K562 (cell line): ENCODE measurements at regions not wholly inside any gene's neighbourhood (a gene's known extent, or its start where the extent isn't known, plus 50 kb on each side); places are given as distances from the start of the nearest gene placed in this dataset.

Experiments
- ATAC-seq: fragments of 200-7000 bp; cut with Tn5 transposase; 3 replicates; pipeline ENCODE4 v1.9.1; 2020; ENCODE audit warnings: moderate library complexity
- BruUV-seq: library from RNA; stranded (reverse); fragments of 400-500 nt; replicated peaks from 2 replicates; lab custom pipeline; 2021; lab: Mats Ljungman, UMichigan
- CTCF ChIA-PET: fragments of 300-600 bp; formaldehyde crosslinking; extraction: SDS; loops from one replicate; lab custom pipeline; 2021; ENCODE audit warnings: low intra/inter-chr PET ratio; lab: Yijun Ruan, JAX
- POLR2A ChIA-PET: fragments of 300-600, 350-650 bp; sonication (Branson Sonifier 250); formaldehyde crosslinking; extraction: SDS; loops from one replicate; lab custom pipeline; 2021; ENCODE audit warnings: antibody characterized with exemption, inconsistent platforms; lab: Yijun Ruan, JAX
- DNase-seq, 4 experiments: peaks; one replicate each; pipeline versions ENCODE4 v3.0.0 to v3.0.0-alpha.2; 2011 to 2018; ENCODE audit warnings: low spot score in 3 of 4, mixed read lengths in 3 of 4; ENCODE audit errors: extremely low read depth in 1 of 4
- FAIRE-seq: peaks from 2 replicates; lab custom pipeline; 2011; peaks lifted over from hg19 to GRCh38; lab: Jason Lieb, UNC
- H2AFZ ChIP-seq: 2 replicates; pipeline ENCODE4 v1.6.0; 2011; ENCODE audit warnings: low read depth, low read length, control low read depth, inconsistent platforms
- H3K27ac ChIP-seq: fragments of 200-600 bp; 3 replicates; pipeline ENCODE4 v1.8.0; 2011; ENCODE audit warnings: low read depth, mild to moderate bottlenecking, control low read depth, inconsistent platforms, low read length, moderate library complexity, mixed read lengths; ENCODE audit errors: extremely low read depth
- H3K27me3 ChIP-seq, 2 experiments: fragments of 300-600 bp in 1 of 2; 2 replicates in 1 of 2; 3 replicates in 1 of 2; pipeline versions ENCODE4 v1.6.0 to v1.8.0; 2011; ENCODE audit warnings: inconsistent platforms in 2 of 2, low read length in 2 of 2, mild to moderate bottlenecking in 1 of 2, mixed read lengths in 1 of 2, moderate library complexity in 1 of 2; ENCODE audit not compliant: control insufficient read depth in 2 of 2, insufficient read depth in 2 of 2
- H3K36me3 ChIP-seq: fragments of 300-600 bp; 3 replicates; pipeline ENCODE4 v1.8.0; 2011; ENCODE audit warnings: mild to moderate bottlenecking, low read length, inconsistent platforms; ENCODE audit not compliant: control insufficient read depth, insufficient read depth
- H3K4me1 ChIP-seq, 2 experiments: fragments of 200-600 bp in 1 of 2; replicated peaks in 1 of 2; 2 replicates in 1 of 2; 3 replicates in 1 of 2; pipeline versions ENCODE4 v1.5.1 to v1.8.0; 2011; ENCODE audit warnings: inconsistent platforms in 2 of 2, low read length in 2 of 2, mild to moderate bottlenecking in 1 of 2, mixed read lengths in 1 of 2, moderate library complexity in 1 of 2; ENCODE audit not compliant: control insufficient read depth in 2 of 2, insufficient read depth in 2 of 2
- H3K4me2 ChIP-seq: 2 replicates; pipeline ENCODE4 v1.6.1; 2011; ENCODE audit warnings: low read length, control low read depth, inconsistent platforms, mixed read lengths; ENCODE audit not compliant: insufficient read depth
- H3K4me3 ChIP-seq: fragments of 200-600 bp; sonication (generic), shearing (Covaris generic); 2 replicates; pipeline ENCODE4 v1.5.1; 2016; ENCODE audit warnings: control low read depth, inconsistent platforms
- H3K79me2 ChIP-seq: fragments of 200-600 bp; 3 replicates; pipeline ENCODE4 v1.8.0; 2011; ENCODE audit warnings: low read length, inconsistent platforms; ENCODE audit not compliant: control insufficient read depth, insufficient read depth
- H3K9ac ChIP-seq, 2 experiments: 2 replicates each; pipeline versions ENCODE4 v1.6.0 to v1.6.1; 2011; ENCODE audit warnings: low read depth in 2 of 2, low read length in 2 of 2, control low read depth in 1 of 2, inconsistent platforms in 1 of 2, mild to moderate bottlenecking in 1 of 2, mixed read lengths in 1 of 2; ENCODE audit not compliant: insufficient read depth in 1 of 2
- H3K9me1 ChIP-seq: one replicate; pipeline ENCODE4 v1.6.0; 2011; ENCODE audit warnings: inconsistent platforms, mild to moderate bottlenecking, low read length, moderate library complexity; ENCODE audit not compliant: control insufficient read depth, insufficient read depth
- H3K9me3 ChIP-seq: replicated peaks from 2 replicates; pipeline ENCODE4 v1.5.1; 2011; ENCODE audit warnings: low read depth, low read length, inconsistent platforms; ENCODE audit not compliant: control insufficient read depth, insufficient read depth
- H4K20me1 ChIP-seq: replicated peaks from 2 replicates; pipeline ENCODE4 v1.6.1; 2011; ENCODE audit warnings: low read length, inconsistent platforms, mixed read lengths; ENCODE audit not compliant: control insufficient read depth, insufficient read depth
- CAMTA2 ChIP-seq: fragments of 250-450 bp; sonication (Bioruptor Pico); conservative IDR thresholded peaks from 2 replicates; pipeline ENCODE4 v1.5.1; 2022
- CSDE1 ChIP-seq, 2 experiments: fragments of 450-650 bp; IDR thresholded peaks; 2 replicates each; pipeline ENCODE4 v1.6.1; 2016; ENCODE audit warnings: mild to moderate bottlenecking in 1 of 2
- EZH2 ChIP-seq: IDR thresholded peaks from 2 replicates; pipeline ENCODE4 v1.6.1; 2012; ENCODE audit warnings: low read depth, mild to moderate bottlenecking, inconsistent platforms, low read length, borderline replicate concordance
- FOXJ2 ChIP-seq: fragments of 200-800 bp; sonication (Bioruptor generic); IDR thresholded peaks from 2 replicates; pipeline ENCODE4 v1.6.1; 2016; ENCODE audit warnings: missing genetic modification characterization, missing compliant biosample characterization
- GABPA ChIP-seq: fragments of 200-800 bp; sonication (Bioruptor generic); conservative IDR thresholded peaks from 2 replicates; pipeline ENCODE4 v1.6.1; 2016; ENCODE audit warnings: low read depth, missing genetic modification characterization, missing compliant biosample characterization
- ID3 ChIP-seq, 2 experiments: fragments of 250-450 bp in 1 of 2; fragments of 450-650 bp in 1 of 2; sonication (Bioruptor Pico) in 1 of 2; IDR thresholded peaks; 2 replicates each; pipeline versions ENCODE4 v1.6.1 to v1.8.0; 2016 to 2021; ENCODE audit warnings: mild to moderate bottlenecking in 2 of 2, moderate library complexity in 2 of 2, missing compliant biosample characterization in 1 of 2, missing genetic modification characterization in 1 of 2
- JUN ChIP-seq, 2 experiments: sonication (generic) in 1 of 2; formaldehyde crosslinking in 1 of 2; IDR thresholded peaks; 2 replicates each; pipeline versions ENCODE4 v1.6.1 to v1.8.0; 2012 to 2022; ENCODE audit warnings: borderline replicate concordance in 2 of 2, mild to moderate bottlenecking in 2 of 2, improper control_type of control experiment in 1 of 2, low read depth in 1 of 2, low read length in 1 of 2, missing genetic modification reagents in 1 of 2
- PBX2 ChIP-seq, 2 experiments: IDR thresholded peaks in 1 of 2; conservative IDR thresholded peaks in 1 of 2; 2 replicates each; pipeline ENCODE4 v1.6.1; 2016; ENCODE audit warnings: low read depth in 2 of 2, mild to moderate bottlenecking in 1 of 2, missing compliant biosample characterization in 1 of 2, missing genetic modification characterization in 1 of 2, moderate library complexity in 1 of 2
- RBFOX2 ChIP-seq: fragments of 200-400 bp; formaldehyde crosslinking; IDR thresholded peaks from 2 replicates; pipeline ENCODE4 v1.6.1; 2017; ENCODE audit warnings: low read depth, mild to moderate bottlenecking, low read length, moderate library complexity
- RNF2 ChIP-seq: sonication (generic); IDR thresholded peaks from 2 replicates; pipeline ENCODE4 v1.6.1; 2016
- SMARCA4 ChIP-seq: fragments of 450-650 bp; IDR thresholded peaks from 2 replicates; pipeline ENCODE4 v1.6.1; 2016
- SPI1 ChIP-seq: IDR thresholded peaks from 2 replicates; pipeline ENCODE4 v1.6.1; 2011; ENCODE audit warnings: low read depth, low read length, control low read depth, borderline replicate concordance
- VEZF1 ChIP-seq: fragments of 200-800 bp; sonication (Bioruptor generic); IDR thresholded peaks from 2 replicates; pipeline ENCODE4 v1.6.1; 2017; ENCODE audit warnings: missing genetic modification characterization, missing compliant biosample characterization
- ZNF398 ChIP-seq: fragments of 250-450 bp; sonication (Bioruptor Pico); IDR thresholded peaks from 2 replicates; pipeline ENCODE4 v1.8.0; 2021; ENCODE audit warnings: moderate library complexity, mild to moderate bottlenecking, inconsistent platforms
- WGBS: fragments of 100-300 bp; shearing (Covaris generic); methylation state at CpG from one replicate; pipeline ENCODE4 v1.1.6; 2016; ENCODE audit warnings: low coverage, mixed read lengths; ENCODE audit not compliant: insufficient coverage; ENCODE audit errors: missing lambda C conversion rate; 5-methylcytosine and 5-hydroxymethylcytosine counted together
- in situ Hi-C: fragments of 300-500 bp; cut with MboI; formaldehyde crosslinking; loops from 4 replicates; pipeline ENCODE4 v1.15.0; 2018; ENCODE audit warnings: inconsistent platforms, mixed read lengths
- intact Hi-C: fragments of 100-400 bp; cut with micrococcal nuclease; formaldehyde crosslinking; loops from 2 replicates; pipeline ENCODE4 v1.14.2; 2022

GRCh38 chr7:152987656-152988055, 228.1 kb downstream of the ACTR3B start (continued):
- TF ChIP-seq RBFOX2 (no peak), RNF2 (no peak), CAMTA2 (CRISPR knock-in tag) (no peak), ID3 (CRISPR knock-in tag; IDR thresholded peaks at IDR 0.05) (no peak), ID3 (tag; IDR thresholded peaks at IDR 0.05) (no peak), SMARCA4 (no peak), CSDE1 (IDR thresholded peaks at IDR 0.05) (no peak), ZNF398 (no peak), JUN (IDR thresholded peaks at IDR 0.05; ENCODE audit: borderline replicate concordance, low read depth, low read length) (no peak), JUN (CRISPR knock-in tag; IDR thresholded peaks at IDR 0.05; ENCODE audit: borderline replicate concordance) (no peak)
- TF ChIP-seq, all 486 proteins: peak for 6

- Histone ChIP-seq H3K9me3 (no peaks in the 10 kb centered on the region), H3K36me3 (no peaks in the 10 kb centered on the region), H2AFZ (0 out of 2 replicates have a peak overlapping the region, but pooled peaks have one; percentile 9), H3K9ac (no peak overlapping the region), H3K27ac (no peak overlapping the region), H3K27me3 (0 out of 5 replicates have a peak, but pooled peaks cover 0 to 4% of the 10 kb centered on the region in 2 experiments), H3K4me3 (no peak overlapping the region), H3K4me1 (no peaks in the 10 kb centered on the region), H3K4me2 (no peak overlapping the region), H4K20me1 (no peaks in the 10 kb centered on the region), H3K79me2 (no peaks in the 10 kb centered on the region), H3K9me1 (no peaks in the 10 kb centered on the region)
- intact Hi-C loops: no loop called here
- no peak for DNase-seq
- ChIA-PET CTCF (no interaction called here), POLR2A (interaction anchor here (1.5 kb wide), 1 partner anchor 20 kb away, joined by 3 read pairs; no protein-coding TSS in a partner anchor)
- no TSS peak for BruUV-seq
- WGBS: under 1% methylated on average over 8 of the region's 8 CpGs
- no peak for FAIRE-seq
- in situ Hi-C loops: no loop called here
- no peak for ATAC-seq
- 0 out of 2 replicates have a peak, but pooled peaks have one; percentile 42 for TF ChIP-seq FOXJ2 (tag)
- no peak for TF ChIP-seq PBX2 (CRISPR knock-in tag; IDR thresholded peaks at IDR 0.05; ENCODE audit: low read depth)
- no peak for TF ChIP-seq PBX2 (tag; conservative IDR thresholded peaks at IDR 0.05; ENCODE audit: low read depth)
- peak; percentile 39; the same call in 1 of the 2 replicates for TF ChIP-seq VEZF1 (CRISPR knock-in tag)
- peak; percentile 60; the same call in 1 of the 2 replicates for TF ChIP-seq SPI1
- TF ChIP-seq EZH2: no peak
- TF ChIP-seq GABPA: no peak
These were observed 230.4 kb downstream of the ACTR3B start for GRCh38 chr7:152989889-152990380.
